ENCODE measurements at regions not wholly inside any gene's neighbourhood (a gene's known extent, or its start where the extent isn't known, plus 50 kb on each side); places are given as distances from the start of the nearest gene placed in this dataset.
"Not testable (repeated sequence)": the region's sequence is repeated elsewhere in the genome, so short reads cannot be mapped to it uniquely, and the experiment has no call there.

DNA sequence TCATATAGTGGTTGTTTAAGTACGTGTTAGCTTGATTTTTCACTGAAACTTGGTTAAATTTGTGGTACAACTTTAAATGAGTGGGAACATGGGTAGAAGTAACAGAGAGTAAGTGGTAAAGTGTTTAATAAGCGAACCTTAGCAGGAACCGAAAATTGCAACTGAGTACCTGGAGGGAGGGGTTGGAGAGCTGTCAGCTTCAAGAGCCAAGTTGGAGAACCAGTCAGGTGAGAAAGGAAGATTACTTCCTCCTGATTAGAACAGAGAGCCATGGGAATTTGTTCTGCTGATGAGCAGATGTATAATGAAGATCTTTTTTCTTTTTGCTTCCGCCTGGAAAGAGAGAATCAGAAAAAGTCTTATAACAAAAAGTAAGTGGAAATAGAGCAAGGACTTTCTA is 158.4 kb upstream of the CDH7 start:
- Histone ChIP-seq H3K27ac (no peak overlapping the region), H3K36me3 (no peaks in the 10 kb centered on the region), H3K4me1 (no peaks in the 10 kb centered on the region), H3K9me3 (no peaks in the 10 kb centered on the region), H3K27me3 (no peaks in the 10 kb centered on the region), H3K4me3 (no peak overlapping the region)
- no peak for DNase-seq (ENCODE audit: low spot score)
- TF ChIP-seq, protein P1, sequence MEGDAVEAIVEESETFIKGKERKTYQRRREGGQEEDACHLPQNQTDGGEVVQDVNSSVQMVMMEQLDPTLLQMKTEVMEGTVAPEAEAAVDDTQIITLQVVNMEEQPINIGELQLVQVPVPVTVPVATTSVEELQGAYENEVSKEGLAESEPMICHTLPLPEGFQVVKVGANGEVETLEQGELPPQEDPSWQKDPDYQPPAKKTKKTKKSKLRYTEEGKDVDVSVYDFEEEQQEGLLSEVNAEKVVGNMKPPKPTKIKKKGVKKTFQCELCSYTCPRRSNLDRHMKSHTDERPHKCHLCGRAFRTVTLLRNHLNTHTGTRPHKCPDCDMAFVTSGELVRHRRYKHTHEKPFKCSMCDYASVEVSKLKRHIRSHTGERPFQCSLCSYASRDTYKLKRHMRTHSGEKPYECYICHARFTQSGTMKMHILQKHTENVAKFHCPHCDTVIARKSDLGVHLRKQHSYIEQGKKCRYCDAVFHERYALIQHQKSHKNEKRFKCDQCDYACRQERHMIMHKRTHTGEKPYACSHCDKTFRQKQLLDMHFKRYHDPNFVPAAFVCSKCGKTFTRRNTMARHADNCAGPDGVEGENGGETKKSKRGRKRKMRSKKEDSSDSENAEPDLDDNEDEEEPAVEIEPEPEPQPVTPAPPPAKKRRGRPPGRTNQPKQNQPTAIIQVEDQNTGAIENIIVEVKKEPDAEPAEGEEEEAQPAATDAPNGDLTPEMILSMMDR (IDR thresholded peaks at IDR 0.05), result no peak

DNA sequence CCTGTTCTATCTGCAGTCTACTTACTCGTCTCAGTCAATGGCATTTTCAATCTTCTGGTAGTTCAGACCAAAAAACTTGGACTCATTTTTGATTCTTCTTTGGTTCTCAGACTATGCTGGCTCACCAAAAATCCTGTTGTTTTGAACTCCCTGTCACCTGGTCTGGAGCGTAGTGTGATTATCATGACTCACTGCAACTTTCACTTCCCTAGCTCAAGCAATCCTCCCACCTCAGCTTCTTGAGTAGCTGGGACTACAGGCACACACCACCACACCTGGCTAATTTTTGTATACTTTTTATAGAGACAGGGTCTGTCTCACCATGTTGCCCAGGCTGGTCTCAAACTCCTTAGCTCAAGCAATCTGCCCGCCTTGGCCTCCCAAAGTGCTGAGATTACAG is 163.3 kb upstream of the CDH7 start:
- no peaks in the 10 kb centered on the region for H3K4me1 ChIP-seq
- H3K36me3 ChIP-seq, result no peaks in the 10 kb centered on the region
- no peak overlapping the region for H3K27ac ChIP-seq
- DNase-seq (ENCODE audit: low spot score), result no peak
- no peak overlapping the region for H3K4me3 ChIP-seq
- no peaks in the 10 kb centered on the region for H3K9me3 ChIP-seq
- TF ChIP-seq, protein P1 (IDR thresholded peaks at IDR 0.05), result no peak
- no peaks in the 10 kb centered on the region for H3K27me3 ChIP-seq

DNA sequence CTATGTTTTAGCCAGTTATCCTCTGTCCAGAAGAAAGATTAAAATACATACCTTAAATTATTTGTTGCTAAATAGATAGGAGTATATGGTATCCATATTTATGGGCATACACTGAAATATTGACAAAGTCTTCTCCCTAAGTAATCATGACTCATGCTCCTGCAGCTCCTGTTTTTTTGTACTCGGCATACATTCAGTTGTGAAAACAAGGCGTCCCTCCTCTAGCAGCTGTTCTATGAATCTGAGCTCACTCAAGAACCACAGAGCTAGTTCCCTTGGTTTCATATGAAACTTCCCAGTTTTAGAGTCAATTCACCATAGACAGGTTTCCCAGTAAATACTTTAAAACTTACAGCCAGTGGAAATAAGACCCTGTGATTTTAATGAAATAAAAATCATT is 168.7 kb upstream of the CDH7 start:
- H3K9me3 ChIP-seq; H3K4me1 ChIP-seq; H3K27me3 ChIP-seq; H3K36me3 ChIP-seq; H3K4me3 ChIP-seq; DNase-seq (ENCODE audit: low spot score); H3K27ac ChIP-seq: not testable (repeated sequence)

DNA sequence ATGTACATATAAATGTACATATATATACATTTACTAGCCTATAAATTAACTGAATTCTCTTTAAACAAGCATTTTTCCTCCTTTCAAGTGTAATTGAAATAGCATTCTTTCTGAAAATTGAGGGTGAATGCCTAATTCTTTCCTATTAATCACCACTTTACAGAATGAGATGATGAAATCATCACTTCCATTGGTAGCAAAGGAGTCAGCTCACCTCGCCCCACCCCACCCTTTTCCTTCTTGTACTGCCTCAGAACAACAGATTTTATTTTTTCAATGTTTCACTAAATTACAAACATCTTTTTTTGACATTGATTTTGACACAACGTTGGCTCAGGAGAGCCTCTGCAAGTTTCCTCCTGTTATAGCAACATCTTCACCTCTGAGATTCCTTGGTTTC is 181.9 kb upstream of the CDH7 start:
- Histone ChIP-seq H3K27ac (no peak overlapping the region), H3K4me1 (no peaks in the 10 kb centered on the region), H3K4me3 (no peak overlapping the region), H3K36me3 (no peaks in the 10 kb centered on the region), H3K9me3 (no peaks in the 10 kb centered on the region), H3K27me3 (no peaks in the 10 kb centered on the region)
- TF ChIP-seq, protein P1 (IDR thresholded peaks at IDR 0.05), result no peak
- DNase-seq (ENCODE audit: low spot score), result no peak

DNA sequence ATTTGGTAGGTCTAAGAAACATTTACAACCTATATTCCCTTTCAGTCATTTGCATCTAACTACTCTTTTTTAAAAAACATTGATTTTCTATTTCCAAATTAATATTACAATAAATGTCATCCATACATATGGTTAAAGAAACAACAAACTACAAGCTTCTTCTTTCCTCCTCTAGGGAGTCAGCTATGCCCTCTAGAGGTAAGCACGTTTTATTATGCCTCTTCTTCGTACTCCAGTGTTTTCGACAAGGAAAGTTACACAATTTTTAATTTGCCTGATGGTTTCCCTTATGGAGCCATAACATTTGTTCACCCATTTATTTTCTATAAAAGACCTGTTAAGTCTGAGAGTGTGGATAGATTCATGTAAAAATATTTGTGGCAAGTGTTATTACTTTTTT is 183.4 kb upstream of the CDH7 start:
- TF ChIP-seq, protein P1 (IDR thresholded peaks at IDR 0.05), result peak in 1 of 2 donors; percentile 26
- H3K4me1 ChIP-seq, result no peaks in the 10 kb centered on the region
- no peaks in the 10 kb centered on the region for H3K36me3 ChIP-seq
- H3K9me3 ChIP-seq, result no peaks in the 10 kb centered on the region
- H3K4me3 ChIP-seq, result no peak overlapping the region
- DNase-seq (ENCODE audit: low spot score), result no peak
- no peaks in the 10 kb centered on the region for H3K27me3 ChIP-seq
- no peak overlapping the region for H3K27ac ChIP-seq

DNA sequence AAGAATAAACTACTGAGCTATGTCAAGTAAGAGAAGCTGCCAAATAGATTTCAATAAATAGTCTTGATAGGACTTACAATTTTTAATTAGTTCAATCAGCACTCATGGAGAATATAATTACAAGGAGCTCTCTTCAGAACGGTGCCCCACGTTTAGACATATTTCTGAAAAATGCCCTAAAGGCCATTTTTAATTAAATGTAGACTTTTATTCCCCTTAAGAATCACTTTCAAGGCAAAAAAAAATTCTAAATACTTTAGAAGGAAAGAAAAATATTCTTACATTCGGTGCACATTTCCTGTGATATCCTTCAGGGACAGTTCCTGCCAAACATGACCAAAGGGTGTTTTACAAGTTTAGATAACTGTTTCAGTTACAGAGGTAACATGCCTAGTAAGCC is 202.5 kb upstream of the CDH7 start:
- no peak for DNase-seq (ENCODE audit: low spot score)
- Histone ChIP-seq H3K9me3 (no peaks in the 10 kb centered on the region), H3K4me1 (no peaks in the 10 kb centered on the region), H3K27ac (no peak overlapping the region), H3K36me3 (no peaks in the 10 kb centered on the region), H3K4me3 (no peak overlapping the region), H3K27me3 (no peaks in the 10 kb centered on the region)
- TF ChIP-seq, protein P1 (IDR thresholded peaks at IDR 0.05), result no peak

Measured in right atrium auricular region (tissue), 2 donors.